ENCODE measurements at regions not wholly inside any gene's neighbourhood (a gene's known extent, or its start where the extent isn't known, plus 50 kb on each side); places are given as distances from the start of the nearest gene placed in this dataset.

GRCh38 chr2:153548536-153548935, 70.0 kb upstream of the RPRM start:
- no peak for TF ChIP-seq CTCF (IDR thresholded peaks at IDR 0.05)
- TF ChIP-seq POLR2A (IDR thresholded peaks at IDR 0.05) = no peak
